CD4-positive, alpha-beta T cell treated with Interleukin-6 for 4 hours (primary cell): ENCODE measurements at regions not wholly inside any gene's neighbourhood (a gene's known extent, or its start where the extent isn't known, plus 50 kb on each side); places are given as distances from the start of the nearest gene placed in this dataset.
"Not testable (repeated sequence)": the region's sequence is repeated elsewhere in the genome, so short reads cannot be mapped to it uniquely, and the experiment has no call there.

ENCODE experiments used
- DNase-seq: peaks from one replicate; pipeline ENCODE4 v3.0.0-alpha.2; 2020; ENCODE audit warnings: mixed read lengths

- DNase-seq: no peak
These were observed 572.6 kb upstream of the MDGA2 start for GRCh38 chr14:48247977-48248376.

- DNase-seq: no peak
These were observed 568.5 kb upstream of the MDGA2 start for GRCh38 chr14:48243900-48244299.

- DNase-seq: no peak
These were observed 553.7 kb upstream of the MDGA2 start for GRCh38 chr14:48229091-48229490.

- DNase-seq: no peak
These were observed 518.5 kb upstream of the MDGA2 start for GRCh38 chr14:48193893-48194292.

GRCh38 chr14:48149624-48150023 is 474.2 kb upstream of the MDGA2 start:
- DNase-seq: not testable (repeated sequence)

GRCh38 chr14:48140804-48141203 is 465.4 kb upstream of the MDGA2 start:
- DNase-seq: no peak

GRCh38 chr14:48129472-48129871 is 454.1 kb upstream of the MDGA2 start:
- DNase-seq: no peak

GRCh38 chr14:48127674-48128073 is 452.3 kb upstream of the MDGA2 start:
- DNase-seq: no peak

GRCh38 chr14:48125654-48126053 is 450.2 kb upstream of the MDGA2 start:
- DNase-seq: no peak

- no peak for DNase-seq
These were observed 438.3 kb upstream of the MDGA2 start for GRCh38 chr14:48113713-48114112.

- DNase-seq: no peak
These were observed 435.7 kb upstream of the MDGA2 start for GRCh38 chr14:48111151-48111550.

GRCh38 chr14:48107646-48108045 is 432.2 kb upstream of the MDGA2 start:
- DNase-seq: no peak

GRCh38 chr14:48096897-48097296 is 421.5 kb upstream of the MDGA2 start:
- no peak for DNase-seq

GRCh38 chr14:48086516-48086915 is 411.1 kb upstream of the MDGA2 start:
- DNase-seq: no peak

- DNase-seq: no peak
These were observed 400.1 kb upstream of the MDGA2 start for GRCh38 chr14:48075487-48075886.

- no peak for DNase-seq
These were observed 377.6 kb upstream of the MDGA2 start for GRCh38 chr14:48052973-48053372.

GRCh38 chr14:48035836-48036235 is 360.4 kb upstream of the MDGA2 start:
- no peak for DNase-seq

- no peak for DNase-seq
These were observed 351.7 kb upstream of the MDGA2 start for GRCh38 chr14:48027115-48027514.

GRCh38 chr14:48023881-48024280 is 348.5 kb upstream of the MDGA2 start:
- DNase-seq: no peak

GRCh38 chr14:48011484-48011883 is 336.1 kb upstream of the MDGA2 start:
- DNase-seq: not testable (repeated sequence)

- DNase-seq: no peak
These were observed 333.2 kb upstream of the MDGA2 start for GRCh38 chr14:48008646-48009045.

GRCh38 chr14:48005986-48006385 is 330.6 kb upstream of the MDGA2 start:
- DNase-seq: no peak

GRCh38 chr14:47993883-47994282 is 318.5 kb upstream of the MDGA2 start:
- DNase-seq: no peak

- DNase-seq: no peak
These were observed 312.8 kb upstream of the MDGA2 start for GRCh38 chr14:47988175-47988574.

- no peak for DNase-seq
These were observed 303.5 kb upstream of the MDGA2 start for GRCh38 chr14:47978871-47979270.

- no peak for DNase-seq
These were observed 300.7 kb upstream of the MDGA2 start for GRCh38 chr14:47976139-47976538.
